Glutamatergic neuron (in vitro differentiated cells): ENCODE measurements at regions not wholly inside any gene's neighbourhood (a gene's known extent, or its start where the extent isn't known, plus 50 kb on each side); places are given as distances from the start of the nearest gene placed in this dataset.
"Not testable (repeated sequence)": the region's sequence is repeated elsewhere in the genome, so short reads cannot be mapped to it uniquely, and the experiment has no call there.

ENCODE experiments used
- DNase-seq: peaks from one replicate; pipeline ENCODE4 v3.0.0; 2022
- H3K27ac Mint-ChIP-seq: one replicate; pipeline ENCODE4 v1.8.0; 2020; ENCODE audit warnings: mild to moderate bottlenecking, mixed read lengths, inconsistent platforms; ENCODE audit not compliant: unreplicated experiment
- H3K27me3 Mint-ChIP-seq: one replicate; pipeline ENCODE4 v1.8.0; 2020; ENCODE audit warnings: mild to moderate bottlenecking, moderate library complexity, mixed read lengths, inconsistent platforms; ENCODE audit not compliant: unreplicated experiment
- H3K36me3 Mint-ChIP-seq: one replicate; pipeline ENCODE4 v1.8.0; 2020; ENCODE audit warnings: mild to moderate bottlenecking, mixed read lengths, inconsistent platforms; ENCODE audit not compliant: unreplicated experiment
- H3K4me1 Mint-ChIP-seq: one replicate; pipeline ENCODE4 v1.8.0; 2020; ENCODE audit warnings: mild to moderate bottlenecking, low read depth, mixed read lengths, inconsistent platforms; ENCODE audit not compliant: unreplicated experiment
- H3K4me3 Mint-ChIP-seq: one replicate; pipeline ENCODE4 v1.8.0; 2020; ENCODE audit warnings: mild to moderate bottlenecking, mixed read lengths, inconsistent platforms; ENCODE audit not compliant: unreplicated experiment
- H3K9me3 Mint-ChIP-seq: one replicate; pipeline ENCODE4 v1.8.0; 2020; ENCODE audit warnings: mild to moderate bottlenecking, moderate library complexity, mixed read lengths, inconsistent platforms; ENCODE audit not compliant: unreplicated experiment
- CTCF ChIP-seq: fragments of 200-600 bp; sonication (generic); IDR thresholded peaks from one replicate; pipeline ENCODE4 v1.5.0; 2021; ENCODE audit not compliant: partially characterized antibody, unreplicated experiment

GRCh38 chr15:58362262-58362922 is 69.4 kb upstream of the LIPC start:
- H3K36me3 Mint-ChIP-seq: peaks cover 17% of the 10 kb centered on the region
- no peak overlapping the region for H3K4me3 Mint-ChIP-seq
- no peak overlapping the region for H3K27ac Mint-ChIP-seq
- peaks cover 13% of the 10 kb centered on the region for H3K9me3 Mint-ChIP-seq
- H3K4me1 Mint-ChIP-seq: peaks cover 6% of the 10 kb centered on the region
- no peak for TF ChIP-seq CTCF
- no peak for DNase-seq
- peaks cover 8% of the 10 kb centered on the region for H3K27me3 Mint-ChIP-seq

- not testable (repeated sequence) for H3K4me1 Mint-ChIP-seq, H3K27me3 Mint-ChIP-seq, H3K27ac Mint-ChIP-seq
Observed at GRCh38 chr15:58363118-58363517, 68.7 kb upstream of the LIPC start.

DNA sequence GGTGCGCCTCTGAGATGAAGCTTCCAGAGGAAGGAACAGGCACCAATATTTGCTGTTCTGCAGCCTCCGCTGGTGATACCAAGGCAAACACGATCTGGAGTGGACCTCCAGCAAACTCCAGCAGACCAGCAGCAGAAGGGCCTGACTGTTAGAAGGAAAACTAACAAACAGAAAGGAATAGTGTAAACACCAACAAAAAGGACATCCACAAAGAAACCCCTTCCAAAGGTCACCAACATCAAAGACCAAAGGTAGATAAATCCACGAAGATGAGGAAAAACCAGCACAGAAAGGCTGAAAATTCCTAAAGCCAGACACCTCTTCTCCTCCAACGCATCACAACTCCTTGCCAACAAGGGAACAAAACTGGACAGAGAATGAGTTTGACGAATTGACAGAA is 68.1 kb upstream of the LIPC start:
- H3K27ac Mint-ChIP-seq, H3K4me1 Mint-ChIP-seq, DNase-seq, H3K4me3 Mint-ChIP-seq, H3K27me3 Mint-ChIP-seq: not testable (repeated sequence)
- peaks cover 15% of the 10 kb centered on the region for H3K9me3 Mint-ChIP-seq
- peaks cover 22% of the 10 kb centered on the region for H3K36me3 Mint-ChIP-seq

More at GRCh38 chr15:58363118-58363517, 68.7 kb upstream of the LIPC start:
- not testable (repeated sequence) for H3K4me3 Mint-ChIP-seq, DNase-seq
- H3K9me3 Mint-ChIP-seq: peaks cover 14% of the 10 kb centered on the region
- H3K36me3 Mint-ChIP-seq: peaks cover 19% of the 10 kb centered on the region

- not testable (repeated sequence) for H3K4me1 Mint-ChIP-seq, DNase-seq, H3K27ac Mint-ChIP-seq, H3K4me3 Mint-ChIP-seq, H3K27me3 Mint-ChIP-seq
- Mint-ChIP-seq H3K9me3 (peaks cover 18% of the 10 kb centered on the region), H3K36me3 (peaks cover 22% of the 10 kb centered on the region)
Observed at GRCh38 chr15:58365098-58365497, 66.7 kb upstream of the LIPC start.

DNA sequence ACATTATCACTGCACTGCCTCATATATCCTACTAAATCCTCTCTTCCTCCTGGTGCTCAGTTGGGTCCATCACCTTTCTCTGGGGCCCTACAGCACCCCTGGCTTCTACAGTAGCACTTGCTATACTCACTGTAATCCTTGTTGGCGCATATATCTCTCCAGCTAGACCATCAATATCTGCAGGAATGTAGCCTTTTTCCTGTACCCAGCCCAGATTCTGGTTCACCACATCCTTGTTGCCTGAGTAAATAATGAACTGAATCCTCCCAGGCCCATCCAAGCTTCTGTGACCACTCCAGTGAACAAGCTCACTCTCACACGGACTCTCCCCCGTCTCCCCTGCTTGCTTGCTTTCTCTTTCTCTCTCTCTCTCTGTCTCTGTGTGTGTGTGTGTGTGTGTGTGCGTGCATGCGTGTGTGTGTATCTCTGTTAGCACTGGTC is 62.5 kb upstream of the LIPC start:
- Mint-ChIP-seq H3K27me3 (peaks cover 2% of the 10 kb centered on the region), H3K4me1 (no peaks in the 10 kb centered on the region), H3K36me3 (peaks cover 23% of the 10 kb centered on the region), H3K4me3 (no peak overlapping the region), H3K27ac (no peak overlapping the region), H3K9me3 (peaks cover 10% of the 10 kb centered on the region)
- TF ChIP-seq CTCF: no peak
- DNase-seq: no peak

- H3K36me3 Mint-ChIP-seq: peaks cover 19% of the 10 kb centered on the region
- peaks cover 2% of the 10 kb centered on the region for H3K27me3 Mint-ChIP-seq
- no peak overlapping the region for H3K27ac Mint-ChIP-seq
- H3K9me3 Mint-ChIP-seq: peaks cover 6% of the 10 kb centered on the region
- H3K4me3 Mint-ChIP-seq: no peak overlapping the region
- no peaks in the 10 kb centered on the region for H3K4me1 Mint-ChIP-seq
- no peak for DNase-seq
- TF ChIP-seq CTCF: no peak
Observed at GRCh38 chr15:58369956-58370355, 61.8 kb upstream of the LIPC start.
